GM12864 (cell line): ENCODE measurements at regions not wholly inside any gene's neighbourhood (a gene's known extent, or its start where the extent isn't known, plus 50 kb on each side); places are given as distances from the start of the nearest gene placed in this dataset.

ENCODE experiments used
- DNase-seq: peaks from one replicate; pipeline ENCODE4 v3.0.0-alpha.2; 2011; ENCODE audit warnings: low read depth
- H3K4me3 ChIP-seq: 2 replicates; pipeline ENCODE4 v1.5.1; 2011; ENCODE audit warnings: mild to moderate bottlenecking, low read depth, low read length, control low read depth
- TF ChIP-seq, protein P1 (sequence below): IDR thresholded peaks from 2 replicates; pipeline ENCODE4 v1.5.1; 2011; ENCODE audit warnings: low read depth, mild to moderate bottlenecking, moderate library complexity, low read length, control low read depth, inconsistent platforms; ENCODE audit errors: missing control alignments

GRCh38 chr13:106263801-106264200 lies 271.7 kb downstream of the EFNB2 start:
- TF ChIP-seq, protein P1, sequence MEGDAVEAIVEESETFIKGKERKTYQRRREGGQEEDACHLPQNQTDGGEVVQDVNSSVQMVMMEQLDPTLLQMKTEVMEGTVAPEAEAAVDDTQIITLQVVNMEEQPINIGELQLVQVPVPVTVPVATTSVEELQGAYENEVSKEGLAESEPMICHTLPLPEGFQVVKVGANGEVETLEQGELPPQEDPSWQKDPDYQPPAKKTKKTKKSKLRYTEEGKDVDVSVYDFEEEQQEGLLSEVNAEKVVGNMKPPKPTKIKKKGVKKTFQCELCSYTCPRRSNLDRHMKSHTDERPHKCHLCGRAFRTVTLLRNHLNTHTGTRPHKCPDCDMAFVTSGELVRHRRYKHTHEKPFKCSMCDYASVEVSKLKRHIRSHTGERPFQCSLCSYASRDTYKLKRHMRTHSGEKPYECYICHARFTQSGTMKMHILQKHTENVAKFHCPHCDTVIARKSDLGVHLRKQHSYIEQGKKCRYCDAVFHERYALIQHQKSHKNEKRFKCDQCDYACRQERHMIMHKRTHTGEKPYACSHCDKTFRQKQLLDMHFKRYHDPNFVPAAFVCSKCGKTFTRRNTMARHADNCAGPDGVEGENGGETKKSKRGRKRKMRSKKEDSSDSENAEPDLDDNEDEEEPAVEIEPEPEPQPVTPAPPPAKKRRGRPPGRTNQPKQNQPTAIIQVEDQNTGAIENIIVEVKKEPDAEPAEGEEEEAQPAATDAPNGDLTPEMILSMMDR = no peak
- no peak for DNase-seq
- no peak overlapping the region for H3K4me3 ChIP-seq

DNA sequence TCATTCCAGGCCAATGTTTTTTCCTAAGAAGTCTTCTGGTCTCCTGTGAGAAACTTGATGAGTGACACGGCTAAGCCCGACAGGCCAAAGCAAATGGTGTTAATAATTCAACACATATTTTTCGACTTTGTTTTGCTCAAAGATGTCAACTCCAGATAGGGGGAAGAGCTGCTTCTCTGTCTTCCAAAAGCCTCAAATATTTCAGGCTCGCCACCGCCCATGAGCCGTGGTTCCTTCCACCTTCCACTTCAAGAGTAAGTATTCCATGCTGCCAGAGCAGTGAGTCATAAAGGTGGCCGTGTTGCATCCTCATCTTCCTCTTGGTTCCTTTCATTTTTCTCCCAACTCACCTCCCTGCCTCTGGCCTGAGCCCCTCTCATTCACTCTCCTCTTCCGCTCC lies 272.6 kb downstream of the EFNB2 start:
- no peak overlapping the region for H3K4me3 ChIP-seq
- TF ChIP-seq, protein P1 = no peak
- DNase-seq = no peak

DNA sequence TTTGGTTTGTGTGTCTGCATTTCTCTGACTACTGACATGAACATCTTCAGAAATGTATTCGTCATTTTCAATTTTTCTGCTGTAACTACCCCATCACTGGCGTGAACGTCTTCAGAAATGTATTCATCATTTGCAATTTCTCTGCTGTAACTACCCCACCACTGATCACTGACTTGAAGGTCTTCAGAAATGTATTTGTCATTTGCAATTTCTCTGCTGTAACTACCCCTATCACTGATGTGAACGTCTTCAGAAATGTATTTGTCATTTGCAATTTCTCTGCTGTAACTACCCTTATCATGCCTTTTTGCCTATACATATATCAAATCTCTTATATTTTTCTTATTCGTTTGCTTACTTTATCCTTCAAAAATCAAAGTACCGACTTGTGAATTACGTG lies 274.0 kb downstream of the EFNB2 start:
- TF ChIP-seq, protein P1 = no peak
- H3K4me3 ChIP-seq = no peak overlapping the region
- no peak for DNase-seq

DNA sequence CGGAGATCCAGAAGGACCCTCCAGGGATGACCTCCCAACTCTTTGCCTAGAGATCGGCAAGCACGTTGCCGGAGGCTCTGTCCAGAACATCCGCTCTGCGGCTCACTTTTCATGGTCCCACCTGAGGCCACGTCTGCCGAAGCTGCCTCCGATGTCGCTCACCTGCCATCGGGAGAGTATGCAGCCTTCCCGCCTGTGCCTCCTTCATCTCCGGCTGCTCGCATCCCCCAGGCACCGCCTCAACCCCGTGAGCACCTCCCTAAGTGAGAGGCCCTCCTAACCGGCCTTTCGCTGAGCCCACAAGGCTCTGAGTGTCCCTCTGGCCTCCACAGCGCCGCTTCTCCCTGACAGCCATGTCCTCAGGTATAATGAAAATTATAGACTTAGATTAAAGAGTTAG lies 275.1 kb downstream of the EFNB2 start:
- no peak for DNase-seq
- TF ChIP-seq, protein P1 = no peak
- no peak overlapping the region for H3K4me3 ChIP-seq

- no peak overlapping the region for H3K4me3 ChIP-seq
- TF ChIP-seq, protein P1 = no peak
- no peak for DNase-seq
These were observed 275.5 kb downstream of the EFNB2 start for GRCh38 chr13:106259928-106260327.

GRCh38 chr13:106246666-106247188 lies 288.7 kb downstream of the EFNB2 start:
- no peak overlapping the region for H3K4me3 ChIP-seq
- TF ChIP-seq, protein P1 = no peak
- no peak for DNase-seq

GRCh38 chr13:106246242-106246641 lies 289.2 kb downstream of the EFNB2 start:
- DNase-seq = no peak
- H3K4me3 ChIP-seq = no peak overlapping the region
- TF ChIP-seq, protein P1 = no peak
